Body of pancreas (tissue), 4 donors: ENCODE measurements at regions not wholly inside any gene's neighbourhood (a gene's known extent, or its start where the extent isn't known, plus 50 kb on each side); places are given as distances from the start of the nearest gene placed in this dataset.

Experiments used
- ATAC-seq: fragments of 150-250 bp; one replicate; pipeline ENCODE4 v1.9.1; 2016
- DNase-seq, 4 donors: peaks; one replicate each; pipeline ENCODE4 v3.0.0-alpha.2; 2019
- H3K27ac ChIP-seq, 4 donors: fragments of 200-600 bp; sonication (generic); 1 replicate in 3 of 4; 2 replicates in 1 of 4; pipeline versions ENCODE4 v1.5.1 to v1.6.1; 2016 to 2019; ENCODE audit warnings: mild to moderate bottlenecking in 1 of 4, mixed read lengths in 1 of 4, moderate library complexity in 1 of 4
- H3K27me3 ChIP-seq, 2 donors: fragments of 200-600 bp; sonication (generic); one replicate each; pipeline ENCODE4 v1.6.0; 2016; ENCODE audit warnings: mild to moderate bottlenecking in 1 of 2
- H3K36me3 ChIP-seq, 2 donors: fragments of 200-600 bp; sonication (generic); replicated peaks in 1 of 2; 2 replicates each; pipeline ENCODE4 v1.5.1; 2016; ENCODE audit warnings: low read depth in 2 of 2; ENCODE audit not compliant: insufficient read depth in 1 of 2
- H3K4me1 ChIP-seq: fragments of 200-600 bp; sonication (generic); one replicate; pipeline ENCODE4 v1.6.0; 2016
- H3K4me3 ChIP-seq, 2 donors: fragments of 200-600 bp; sonication (generic); 1 replicate in 1 of 2; 2 replicates in 1 of 2; pipeline ENCODE4 v1.5.1; 2016 to 2019
- H3K9me3 ChIP-seq, 3 donors: fragments of 200-600 bp; sonication (generic); 1 replicate in 2 of 3; 2 replicates in 1 of 3; pipeline ENCODE4 v1.5.1; 2016
- POLR2A ChIP-seq, 3 donors: fragments of 450-650 bp; IDR thresholded peaks; one replicate each; pipeline ENCODE4 v1.6.1; 2016; ENCODE audit warnings: antibody characterized with exemption in 3 of 3, mild to moderate bottlenecking in 2 of 3
- WGBS, 2 donors: methylation state at CpG; one replicate each; pipeline ENCODE4 v1.1.5; 2017; 5-methylcytosine and 5-hydroxymethylcytosine counted together
- intact Hi-C: fragments of 100-400 bp; cut with DNase I; formaldehyde crosslinking; loops from one replicate; pipeline ENCODE4 v1.15.1; 2023
- TF ChIP-seq, protein P1 (sequence below), 7 experiments: fragments of 450-650 bp in 4 of 7; fragments of 200-600 bp in 3 of 7; sonication (generic) in 3 of 7; IDR thresholded peaks; one replicate each; pipeline ENCODE4 v1.5.1; 2016 to 2019; ENCODE audit warnings: antibody characterized with exemption in 7 of 7

DNA sequence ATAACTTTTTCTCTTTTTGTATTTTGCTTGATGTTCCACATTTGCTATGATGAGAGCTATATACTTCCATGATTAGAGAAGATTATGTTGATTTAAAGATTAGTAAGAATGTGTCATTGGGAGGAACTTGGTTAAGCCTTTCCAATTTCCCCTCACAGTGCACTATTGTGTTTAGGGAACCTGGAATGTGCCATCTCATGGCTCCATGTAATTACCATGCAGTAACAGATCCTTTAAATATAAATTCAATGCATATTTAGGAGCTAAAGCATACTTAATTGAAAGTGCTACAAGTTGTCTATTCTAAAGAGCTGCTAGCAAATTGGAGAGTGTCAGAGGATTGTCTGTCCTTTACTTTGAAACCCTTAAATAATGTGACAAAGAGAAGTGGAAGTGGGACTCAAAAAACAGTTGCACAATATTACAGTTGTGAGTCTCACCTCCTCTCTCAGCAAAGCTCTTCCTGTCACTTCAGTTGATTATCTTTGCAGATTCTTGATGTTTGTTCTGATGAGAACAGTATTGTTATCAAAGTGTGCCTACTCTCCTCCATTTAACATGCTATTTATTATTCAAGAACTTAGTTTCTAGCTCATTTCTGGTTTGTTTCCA lies 1162.7 kb upstream of the ZEB2 start:
- H3K27ac ChIP-seq: no peak overlapping the region
- intact Hi-C loops: no loop called here
- DNase-seq: no peak
- no peak overlapping the region for H3K4me3 ChIP-seq
- H3K36me3 ChIP-seq: no peaks in the 10 kb centered on the region
- H3K9me3 ChIP-seq: no peaks in the 10 kb centered on the region
- no peaks in the 10 kb centered on the region for H3K4me1 ChIP-seq
- ATAC-seq: no peak
- TF ChIP-seq POLR2A (IDR thresholded peaks at IDR 0.05): no peak
- TF ChIP-seq, protein P1, sequence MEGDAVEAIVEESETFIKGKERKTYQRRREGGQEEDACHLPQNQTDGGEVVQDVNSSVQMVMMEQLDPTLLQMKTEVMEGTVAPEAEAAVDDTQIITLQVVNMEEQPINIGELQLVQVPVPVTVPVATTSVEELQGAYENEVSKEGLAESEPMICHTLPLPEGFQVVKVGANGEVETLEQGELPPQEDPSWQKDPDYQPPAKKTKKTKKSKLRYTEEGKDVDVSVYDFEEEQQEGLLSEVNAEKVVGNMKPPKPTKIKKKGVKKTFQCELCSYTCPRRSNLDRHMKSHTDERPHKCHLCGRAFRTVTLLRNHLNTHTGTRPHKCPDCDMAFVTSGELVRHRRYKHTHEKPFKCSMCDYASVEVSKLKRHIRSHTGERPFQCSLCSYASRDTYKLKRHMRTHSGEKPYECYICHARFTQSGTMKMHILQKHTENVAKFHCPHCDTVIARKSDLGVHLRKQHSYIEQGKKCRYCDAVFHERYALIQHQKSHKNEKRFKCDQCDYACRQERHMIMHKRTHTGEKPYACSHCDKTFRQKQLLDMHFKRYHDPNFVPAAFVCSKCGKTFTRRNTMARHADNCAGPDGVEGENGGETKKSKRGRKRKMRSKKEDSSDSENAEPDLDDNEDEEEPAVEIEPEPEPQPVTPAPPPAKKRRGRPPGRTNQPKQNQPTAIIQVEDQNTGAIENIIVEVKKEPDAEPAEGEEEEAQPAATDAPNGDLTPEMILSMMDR (IDR thresholded peaks at IDR 0.05): no peak
- no peaks in the 10 kb centered on the region for H3K27me3 ChIP-seq

DNA sequence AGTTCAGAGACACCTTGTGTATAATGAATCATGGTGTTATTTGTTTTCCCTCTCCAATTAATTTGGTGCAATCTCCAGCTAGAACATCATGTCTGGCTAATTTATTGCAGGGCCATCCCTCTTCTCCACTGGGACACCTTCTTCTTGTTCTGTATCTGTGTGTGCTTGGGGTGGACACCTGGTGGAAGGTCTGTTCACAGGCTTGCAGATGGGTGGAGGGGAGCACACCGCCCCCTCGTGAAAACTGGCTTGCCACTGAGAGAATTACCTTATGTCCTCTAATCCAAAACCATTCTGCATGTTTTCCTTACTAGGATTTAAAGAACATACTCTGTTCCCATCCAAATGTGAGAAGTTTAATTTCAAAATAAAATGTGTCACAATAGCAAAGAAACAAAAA lies 1160.4 kb upstream of the ZEB2 start:
- Histone ChIP-seq H3K4me3 (no peak overlapping the region), H3K9me3 (no peaks in the 10 kb centered on the region), H3K27ac (no peak overlapping the region), H3K4me1 (no peaks in the 10 kb centered on the region), H3K27me3 (no peaks in the 10 kb centered on the region), H3K36me3 (no peaks in the 10 kb centered on the region)
- TF ChIP-seq POLR2A (IDR thresholded peaks at IDR 0.05): no peak
- TF ChIP-seq, protein P1 (IDR thresholded peaks at IDR 0.05): no peak
- ATAC-seq (no peak), DNase-seq (no peak)
- 67 to 80% methylated on average over 2 of the region's 2 CpGs for WGBS, 2 donors
- intact Hi-C loops: no loop called here

DNA sequence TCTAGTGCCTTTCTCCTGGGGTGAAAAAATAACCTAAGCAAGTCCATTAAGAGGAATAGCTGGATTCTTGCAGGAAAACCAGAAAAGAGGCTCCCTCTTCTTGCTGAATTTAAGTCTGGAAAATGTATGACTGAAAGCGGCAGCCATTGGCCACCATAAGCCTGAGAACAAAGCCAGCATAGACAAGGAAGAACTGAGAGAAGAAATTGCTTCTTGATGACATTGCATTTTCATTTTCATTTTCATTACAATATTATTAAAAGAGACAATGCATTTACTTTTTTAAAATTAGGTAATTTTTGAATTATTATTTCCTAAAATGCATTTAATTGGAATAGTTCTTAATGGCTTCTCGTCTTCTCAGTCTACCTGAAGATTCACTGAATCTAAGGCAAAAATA lies 1157.5 kb upstream of the ZEB2 start:
- Histone ChIP-seq H3K27me3 (no peaks in the 10 kb centered on the region), H3K4me1 (no peaks in the 10 kb centered on the region), H3K36me3 (no peaks in the 10 kb centered on the region), H3K4me3 (no peak overlapping the region), H3K9me3 (no peaks in the 10 kb centered on the region), H3K27ac (no peak overlapping the region)
- 83 to 85% methylated on average over 2 of the region's 2 CpGs for whole genome bisulfite sequencing, 2 donors
- TF ChIP-seq, protein P1 (IDR thresholded peaks at IDR 0.05): no peak
- no peak for TF ChIP-seq POLR2A (IDR thresholded peaks at IDR 0.05)
- DNase-seq (no peak), ATAC-seq (no peak)
- intact Hi-C loops: no loop called here

DNA sequence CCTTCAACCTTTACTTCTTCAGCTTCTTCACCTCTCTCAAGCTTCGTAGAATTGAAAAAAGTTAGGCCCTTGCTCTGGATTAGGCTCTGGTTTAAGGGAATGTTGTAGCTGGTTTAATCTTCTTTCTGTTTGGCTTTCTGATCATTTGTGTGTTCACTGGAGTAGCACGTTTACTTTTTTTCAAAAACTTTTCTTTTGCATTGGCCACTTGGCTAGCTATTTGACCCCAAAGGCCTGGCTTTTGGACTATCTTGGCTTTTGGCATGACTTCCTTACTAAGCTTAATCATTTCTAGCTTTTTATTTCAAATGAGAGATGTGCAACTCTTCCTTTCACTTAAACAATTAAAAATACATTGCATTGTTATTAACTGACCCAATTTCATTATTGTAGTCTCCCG lies 1154.8 kb upstream of the ZEB2 start:
- ATAC-seq (no peak), DNase-seq (no peak)
- Histone ChIP-seq H3K27ac (no peak overlapping the region), H3K36me3 (no peaks in the 10 kb centered on the region), H3K4me1 (no peaks in the 10 kb centered on the region), H3K4me3 (no peak overlapping the region), H3K27me3 (no peaks in the 10 kb centered on the region), H3K9me3 (no peaks in the 10 kb centered on the region)
- WGBS, 2 donors: 67 to 77% methylated on average over 3 of the region's 3 CpGs
- intact Hi-C loops: no loop called here
- TF ChIP-seq, protein P1 (IDR thresholded peaks at IDR 0.05): no peak
- no peak for TF ChIP-seq POLR2A (IDR thresholded peaks at IDR 0.05)

DNA sequence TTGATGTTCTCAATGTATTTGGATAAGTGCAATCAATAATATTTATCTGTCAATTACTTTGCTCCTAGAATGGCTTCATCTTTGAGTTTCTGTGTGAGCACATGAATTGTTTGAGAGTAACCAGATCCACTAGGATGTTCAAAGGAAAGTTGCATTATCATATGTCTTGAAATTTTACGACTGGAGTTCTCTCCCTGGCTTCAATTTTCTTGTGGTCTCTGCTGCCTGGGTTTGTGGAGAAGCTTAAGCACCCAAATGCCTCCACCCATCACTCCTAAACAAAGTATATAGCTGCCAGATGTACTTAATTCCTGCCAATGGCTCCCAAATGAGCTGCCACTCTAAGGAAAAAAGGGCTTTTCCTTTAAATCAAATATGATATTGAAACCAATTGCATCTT lies 1149.4 kb upstream of the ZEB2 start:
- no peak overlapping the region for H3K27ac ChIP-seq
- H3K4me3 ChIP-seq: no peak overlapping the region
- no peaks in the 10 kb centered on the region for H3K27me3 ChIP-seq
- no peak for ATAC-seq
- 57 to 64% methylated on average over 1 of the region's 1 CpG for WGBS, 2 donors
- no peaks in the 10 kb centered on the region for H3K9me3 ChIP-seq
- no peak for DNase-seq
- intact Hi-C loops: no loop called here
- H3K4me1 ChIP-seq: no peaks in the 10 kb centered on the region
- no peak for TF ChIP-seq POLR2A (IDR thresholded peaks at IDR 0.05)
- TF ChIP-seq, protein P1 (IDR thresholded peaks at IDR 0.05): no peak
- H3K36me3 ChIP-seq: no peaks in the 10 kb centered on the region
